ENCODE measurements at regions not wholly inside any gene's neighbourhood (a gene's known extent, or its start where the extent isn't known, plus 50 kb on each side); places are given as distances from the start of the nearest gene placed in this dataset.

DNA sequence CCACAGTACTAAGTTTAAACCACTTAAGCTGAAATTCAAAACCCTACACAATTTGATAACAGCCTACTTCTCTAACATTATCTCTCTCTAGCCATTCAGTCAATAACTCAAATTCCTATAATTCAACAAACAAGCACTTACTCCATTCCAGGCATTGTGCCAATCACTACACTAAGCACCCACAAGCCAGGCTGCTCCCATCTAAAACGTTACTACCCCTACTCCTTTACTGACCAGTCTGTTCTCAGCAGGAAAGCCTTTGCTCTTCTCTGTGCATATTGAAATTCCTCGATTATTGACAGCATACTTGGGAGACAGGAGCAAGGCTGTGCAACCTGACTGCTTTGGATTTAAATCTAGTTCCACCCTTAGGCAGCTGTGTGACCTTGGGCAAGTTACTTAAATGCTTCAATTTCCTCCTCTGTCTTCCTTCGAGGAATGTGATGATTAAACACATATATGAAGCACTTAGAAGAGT, 177.2 kb upstream of the THBS1 start:
- TF ChIP-seq EP300 (conservative IDR thresholded peaks at IDR 0.05; ENCODE audit: poor library complexity, severe bottlenecking) (no peak), RAD21 (conservative IDR thresholded peaks at IDR 0.05) (no peak), EZH2 (IDR thresholded peaks at IDR 0.05; ENCODE audit: borderline replicate concordance, insufficient read depth, low read length, poor library complexity, severe bottlenecking) (no peak), POLR2AphosphoS5 (IDR thresholded peaks at IDR 0.05) (no peak), MXI1 (conservative IDR thresholded peaks at IDR 0.05; ENCODE audit: poor library complexity, severe bottlenecking) (no peak), TAF1 (IDR thresholded peaks at IDR 0.05; ENCODE audit: low read depth) (no peak), SMC3 (conservative IDR thresholded peaks at IDR 0.05; ENCODE audit: poor library complexity) (no peak)
- TF ChIP-seq, protein P1, sequence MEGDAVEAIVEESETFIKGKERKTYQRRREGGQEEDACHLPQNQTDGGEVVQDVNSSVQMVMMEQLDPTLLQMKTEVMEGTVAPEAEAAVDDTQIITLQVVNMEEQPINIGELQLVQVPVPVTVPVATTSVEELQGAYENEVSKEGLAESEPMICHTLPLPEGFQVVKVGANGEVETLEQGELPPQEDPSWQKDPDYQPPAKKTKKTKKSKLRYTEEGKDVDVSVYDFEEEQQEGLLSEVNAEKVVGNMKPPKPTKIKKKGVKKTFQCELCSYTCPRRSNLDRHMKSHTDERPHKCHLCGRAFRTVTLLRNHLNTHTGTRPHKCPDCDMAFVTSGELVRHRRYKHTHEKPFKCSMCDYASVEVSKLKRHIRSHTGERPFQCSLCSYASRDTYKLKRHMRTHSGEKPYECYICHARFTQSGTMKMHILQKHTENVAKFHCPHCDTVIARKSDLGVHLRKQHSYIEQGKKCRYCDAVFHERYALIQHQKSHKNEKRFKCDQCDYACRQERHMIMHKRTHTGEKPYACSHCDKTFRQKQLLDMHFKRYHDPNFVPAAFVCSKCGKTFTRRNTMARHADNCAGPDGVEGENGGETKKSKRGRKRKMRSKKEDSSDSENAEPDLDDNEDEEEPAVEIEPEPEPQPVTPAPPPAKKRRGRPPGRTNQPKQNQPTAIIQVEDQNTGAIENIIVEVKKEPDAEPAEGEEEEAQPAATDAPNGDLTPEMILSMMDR (IDR thresholded peaks at IDR 0.05; ENCODE audit: poor library complexity, severe bottlenecking): no peak
- TF ChIP-seq, protein P2, sequence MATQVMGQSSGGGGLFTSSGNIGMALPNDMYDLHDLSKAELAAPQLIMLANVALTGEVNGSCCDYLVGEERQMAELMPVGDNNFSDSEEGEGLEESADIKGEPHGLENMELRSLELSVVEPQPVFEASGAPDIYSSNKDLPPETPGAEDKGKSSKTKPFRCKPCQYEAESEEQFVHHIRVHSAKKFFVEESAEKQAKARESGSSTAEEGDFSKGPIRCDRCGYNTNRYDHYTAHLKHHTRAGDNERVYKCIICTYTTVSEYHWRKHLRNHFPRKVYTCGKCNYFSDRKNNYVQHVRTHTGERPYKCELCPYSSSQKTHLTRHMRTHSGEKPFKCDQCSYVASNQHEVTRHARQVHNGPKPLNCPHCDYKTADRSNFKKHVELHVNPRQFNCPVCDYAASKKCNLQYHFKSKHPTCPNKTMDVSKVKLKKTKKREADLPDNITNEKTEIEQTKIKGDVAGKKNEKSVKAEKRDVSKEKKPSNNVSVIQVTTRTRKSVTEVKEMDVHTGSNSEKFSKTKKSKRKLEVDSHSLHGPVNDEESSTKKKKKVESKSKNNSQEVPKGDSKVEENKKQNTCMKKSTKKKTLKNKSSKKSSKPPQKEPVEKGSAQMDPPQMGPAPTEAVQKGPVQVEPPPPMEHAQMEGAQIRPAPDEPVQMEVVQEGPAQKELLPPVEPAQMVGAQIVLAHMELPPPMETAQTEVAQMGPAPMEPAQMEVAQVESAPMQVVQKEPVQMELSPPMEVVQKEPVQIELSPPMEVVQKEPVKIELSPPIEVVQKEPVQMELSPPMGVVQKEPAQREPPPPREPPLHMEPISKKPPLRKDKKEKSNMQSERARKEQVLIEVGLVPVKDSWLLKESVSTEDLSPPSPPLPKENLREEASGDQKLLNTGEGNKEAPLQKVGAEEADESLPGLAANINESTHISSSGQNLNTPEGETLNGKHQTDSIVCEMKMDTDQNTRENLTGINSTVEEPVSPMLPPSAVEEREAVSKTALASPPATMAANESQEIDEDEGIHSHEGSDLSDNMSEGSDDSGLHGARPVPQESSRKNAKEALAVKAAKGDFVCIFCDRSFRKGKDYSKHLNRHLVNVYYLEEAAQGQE (IDR thresholded peaks at IDR 0.05; ENCODE audit: borderline replicate concordance): no peak
